Vagina (tissue), 2 donors: ENCODE measurements at regions not wholly inside any gene's neighbourhood (a gene's known extent, or its start where the extent isn't known, plus 50 kb on each side); places are given as distances from the start of the nearest gene placed in this dataset.

ENCODE experiments used
- POLR2A ChIP-seq, 2 donors: fragments of 450-650 bp; IDR thresholded peaks; one replicate each; pipeline ENCODE4 v1.6.1; 2017; ENCODE audit warnings: antibody characterized with exemption in 2 of 2, mild to moderate bottlenecking in 2 of 2, moderate library complexity in 2 of 2
- TF ChIP-seq, protein P1 (sequence below), 3 experiments: fragments of 450-650 bp in 2 of 3; fragments of 200-600 bp in 1 of 3; sonication (generic) in 1 of 3; IDR thresholded peaks; one replicate each; pipeline ENCODE4 v1.5.1; 2017 to 2019; ENCODE audit warnings: antibody characterized with exemption in 3 of 3, mild to moderate bottlenecking in 2 of 3, moderate library complexity in 2 of 3

DNA sequence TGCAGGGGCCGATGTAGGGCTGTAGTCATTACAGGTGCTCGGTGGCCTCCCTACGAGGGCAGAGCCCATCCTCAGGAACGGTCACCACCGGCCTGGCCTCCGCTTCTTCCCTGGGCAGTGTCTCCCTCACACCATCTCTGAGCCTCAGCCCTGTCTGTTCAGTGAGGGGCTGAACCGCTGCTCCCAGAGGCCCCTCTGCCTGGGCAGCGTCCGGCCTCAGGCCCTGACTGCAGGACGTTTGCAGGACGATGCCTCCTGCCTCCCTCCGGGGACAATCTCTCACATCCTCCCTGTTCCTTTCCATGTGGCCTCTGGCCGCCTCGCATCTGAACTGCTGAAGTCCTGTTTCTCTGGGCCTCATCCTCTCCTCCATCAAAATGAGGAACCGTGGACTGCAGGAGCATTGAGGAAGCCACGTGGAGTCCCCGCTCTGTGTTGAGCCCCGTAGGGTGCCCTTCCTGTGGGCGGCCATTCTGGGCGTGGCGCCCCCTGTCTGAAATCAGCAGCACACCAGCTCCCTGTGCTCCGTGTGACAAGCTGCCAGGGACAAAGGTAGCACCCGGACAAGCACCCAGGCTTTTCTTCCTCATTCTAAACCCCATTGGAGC, 933.5 kb downstream of the BRD1 start:
- TF ChIP-seq, protein P1, sequence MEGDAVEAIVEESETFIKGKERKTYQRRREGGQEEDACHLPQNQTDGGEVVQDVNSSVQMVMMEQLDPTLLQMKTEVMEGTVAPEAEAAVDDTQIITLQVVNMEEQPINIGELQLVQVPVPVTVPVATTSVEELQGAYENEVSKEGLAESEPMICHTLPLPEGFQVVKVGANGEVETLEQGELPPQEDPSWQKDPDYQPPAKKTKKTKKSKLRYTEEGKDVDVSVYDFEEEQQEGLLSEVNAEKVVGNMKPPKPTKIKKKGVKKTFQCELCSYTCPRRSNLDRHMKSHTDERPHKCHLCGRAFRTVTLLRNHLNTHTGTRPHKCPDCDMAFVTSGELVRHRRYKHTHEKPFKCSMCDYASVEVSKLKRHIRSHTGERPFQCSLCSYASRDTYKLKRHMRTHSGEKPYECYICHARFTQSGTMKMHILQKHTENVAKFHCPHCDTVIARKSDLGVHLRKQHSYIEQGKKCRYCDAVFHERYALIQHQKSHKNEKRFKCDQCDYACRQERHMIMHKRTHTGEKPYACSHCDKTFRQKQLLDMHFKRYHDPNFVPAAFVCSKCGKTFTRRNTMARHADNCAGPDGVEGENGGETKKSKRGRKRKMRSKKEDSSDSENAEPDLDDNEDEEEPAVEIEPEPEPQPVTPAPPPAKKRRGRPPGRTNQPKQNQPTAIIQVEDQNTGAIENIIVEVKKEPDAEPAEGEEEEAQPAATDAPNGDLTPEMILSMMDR (IDR thresholded peaks at IDR 0.05): no peak
- TF ChIP-seq POLR2A (IDR thresholded peaks at IDR 0.05): no peak
